WERI-Rb-1 (cell line): ENCODE measurements at regions not wholly inside any gene's neighbourhood (a gene's known extent, or its start where the extent isn't known, plus 50 kb on each side); places are given as distances from the start of the nearest gene placed in this dataset.
"Not testable (repeated sequence)": the region's sequence is repeated elsewhere in the genome, so short reads cannot be mapped to it uniquely, and the experiment has no call there.

Experiments
- DNase-seq: peaks from one replicate; pipeline ENCODE4 v3.0.0-alpha.2; 2020
- H3K27ac ChIP-seq: fragments of 250-450 bp; sonication (Bioruptor Pico); 2 replicates; pipeline ENCODE4 v1.5.1; 2020; ENCODE audit warnings: mild to moderate bottlenecking, moderate library complexity
- H3K27me3 ChIP-seq: fragments of 250-450 bp; sonication (Bioruptor Pico); 2 replicates; pipeline ENCODE4 v1.5.1; 2021; ENCODE audit warnings: mild to moderate bottlenecking, low read depth, moderate library complexity; ENCODE audit not compliant: insufficient read depth, severe bottlenecking
- H3K36me3 ChIP-seq: fragments of 250-450 bp; sonication (Bioruptor Pico); 2 replicates; pipeline ENCODE4 v1.5.1; 2020; ENCODE audit warnings: mild to moderate bottlenecking, moderate library complexity
- H3K4me3 ChIP-seq: 2 replicates; pipeline ENCODE4 v1.5.1; 2011; ENCODE audit warnings: low read depth, mild to moderate bottlenecking, control low read depth, low read length
- H3K9me3 ChIP-seq: fragments of 250-450 bp; sonication (Bioruptor Pico); 2 replicates; pipeline ENCODE4 v1.5.1; 2021; ENCODE audit warnings: mild to moderate bottlenecking, moderate library complexity; ENCODE audit not compliant: severe bottlenecking
- TF ChIP-seq, protein P1 (sequence below): IDR thresholded peaks from 2 replicates; pipeline ENCODE4 v1.5.1; 2011; ENCODE audit warnings: low read depth, mild to moderate bottlenecking, control low read depth, inconsistent platforms, low read length

DNA sequence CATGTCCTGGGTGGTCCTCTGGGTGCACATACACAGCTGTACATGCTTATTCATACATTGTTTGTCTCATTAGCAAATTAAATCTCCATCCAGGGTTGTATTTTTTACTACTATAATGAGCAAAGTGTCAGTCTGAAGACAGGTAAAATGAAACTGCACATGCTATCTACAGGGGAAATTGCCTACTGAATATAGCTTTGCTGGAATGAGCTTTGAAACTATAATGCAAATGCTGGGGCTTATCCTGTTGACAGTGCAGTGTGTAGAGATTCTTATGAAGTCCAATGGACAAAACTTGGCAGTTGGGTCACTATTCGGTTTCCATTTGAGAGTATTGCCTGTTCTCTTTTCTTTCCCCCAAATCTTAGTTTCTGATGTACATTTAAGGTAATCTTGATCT, 292.8 kb upstream of the LRP1B start:
- Histone ChIP-seq H3K4me3 (no peak overlapping the region), H3K27ac (no peak overlapping the region), H3K36me3 (no peaks in the 10 kb centered on the region), H3K9me3 (no peaks in the 10 kb centered on the region), H3K27me3 (no peaks in the 10 kb centered on the region)
- TF ChIP-seq, protein P1, sequence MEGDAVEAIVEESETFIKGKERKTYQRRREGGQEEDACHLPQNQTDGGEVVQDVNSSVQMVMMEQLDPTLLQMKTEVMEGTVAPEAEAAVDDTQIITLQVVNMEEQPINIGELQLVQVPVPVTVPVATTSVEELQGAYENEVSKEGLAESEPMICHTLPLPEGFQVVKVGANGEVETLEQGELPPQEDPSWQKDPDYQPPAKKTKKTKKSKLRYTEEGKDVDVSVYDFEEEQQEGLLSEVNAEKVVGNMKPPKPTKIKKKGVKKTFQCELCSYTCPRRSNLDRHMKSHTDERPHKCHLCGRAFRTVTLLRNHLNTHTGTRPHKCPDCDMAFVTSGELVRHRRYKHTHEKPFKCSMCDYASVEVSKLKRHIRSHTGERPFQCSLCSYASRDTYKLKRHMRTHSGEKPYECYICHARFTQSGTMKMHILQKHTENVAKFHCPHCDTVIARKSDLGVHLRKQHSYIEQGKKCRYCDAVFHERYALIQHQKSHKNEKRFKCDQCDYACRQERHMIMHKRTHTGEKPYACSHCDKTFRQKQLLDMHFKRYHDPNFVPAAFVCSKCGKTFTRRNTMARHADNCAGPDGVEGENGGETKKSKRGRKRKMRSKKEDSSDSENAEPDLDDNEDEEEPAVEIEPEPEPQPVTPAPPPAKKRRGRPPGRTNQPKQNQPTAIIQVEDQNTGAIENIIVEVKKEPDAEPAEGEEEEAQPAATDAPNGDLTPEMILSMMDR: no peak
- DNase-seq: no peak

DNA sequence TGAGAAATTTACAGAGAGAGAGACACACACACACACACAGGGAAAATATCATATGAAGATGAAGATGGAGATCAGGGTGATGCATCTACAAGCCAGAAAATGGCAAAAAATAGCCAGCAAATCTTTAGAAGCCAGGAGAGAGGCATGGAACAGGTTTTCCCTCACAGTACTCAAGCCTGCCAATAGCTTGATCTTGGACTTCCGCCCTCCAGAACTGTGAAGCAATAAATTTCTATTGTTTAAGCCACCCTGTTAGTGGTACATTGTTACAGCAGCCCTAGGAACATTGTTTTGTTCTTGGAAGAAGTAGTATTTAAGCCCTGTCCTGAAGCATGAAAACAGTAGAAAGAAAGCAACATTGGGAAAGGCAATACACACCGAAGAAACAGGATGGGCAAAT, 292.0 kb upstream of the LRP1B start:
- Histone ChIP-seq H3K4me3 (no peak overlapping the region), H3K27ac (no peak overlapping the region), H3K9me3 (no peaks in the 10 kb centered on the region), H3K27me3 (no peaks in the 10 kb centered on the region), H3K36me3 (no peaks in the 10 kb centered on the region)
- no peak for DNase-seq
- TF ChIP-seq, protein P1: no peak

DNA sequence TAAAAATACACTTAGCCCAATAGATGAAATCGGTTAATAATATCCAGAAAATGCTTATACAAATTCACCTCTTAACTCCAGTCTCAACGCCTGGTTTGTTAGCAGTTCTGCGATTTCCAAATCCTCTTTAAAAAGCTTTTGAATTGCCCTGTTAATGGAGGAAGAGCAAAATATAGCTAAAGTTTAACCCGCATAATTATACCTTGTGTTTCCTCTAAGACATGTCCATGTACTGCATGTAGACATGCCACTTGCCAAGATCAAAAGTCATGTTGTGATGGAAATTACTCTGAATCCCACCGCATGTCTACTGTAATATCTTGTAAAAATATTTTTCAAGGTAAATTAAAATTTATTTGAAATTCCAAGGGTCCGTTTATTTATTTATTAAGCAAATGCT, 291.2 kb upstream of the LRP1B start:
- peak overlapping the region; percentile 5; the same call in 1 of the 2 replicates for H3K27ac ChIP-seq
- no peaks in the 10 kb centered on the region for H3K36me3 ChIP-seq
- TF ChIP-seq, protein P1: no peak
- no peaks in the 10 kb centered on the region for H3K27me3 ChIP-seq
- no peaks in the 10 kb centered on the region for H3K9me3 ChIP-seq
- H3K4me3 ChIP-seq: no peak overlapping the region
- no peak for DNase-seq

DNA sequence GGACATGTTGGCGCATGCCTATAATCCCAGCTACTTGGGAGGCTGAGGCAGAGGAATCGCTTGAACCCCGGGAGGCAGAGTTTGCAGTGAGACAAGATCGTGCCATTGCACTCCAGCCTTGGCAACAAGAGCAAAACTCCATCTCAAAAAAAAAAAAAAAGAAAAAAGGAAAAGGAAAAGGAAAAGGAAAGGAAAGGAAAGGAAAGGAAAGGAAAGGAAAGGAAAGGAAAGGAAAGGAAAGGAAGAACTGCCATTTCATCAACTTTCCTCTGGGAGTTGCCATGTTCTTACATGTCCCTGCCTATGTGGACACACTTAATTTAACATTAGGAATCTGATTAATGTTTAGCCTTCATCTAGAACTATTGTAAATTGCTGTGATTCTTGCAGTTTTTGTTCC, 287.9 kb upstream of the LRP1B start:
- not testable (repeated sequence) for H3K27me3 ChIP-seq, H3K4me3 ChIP-seq, H3K36me3 ChIP-seq, H3K9me3 ChIP-seq, DNase-seq, H3K27ac ChIP-seq

DNA sequence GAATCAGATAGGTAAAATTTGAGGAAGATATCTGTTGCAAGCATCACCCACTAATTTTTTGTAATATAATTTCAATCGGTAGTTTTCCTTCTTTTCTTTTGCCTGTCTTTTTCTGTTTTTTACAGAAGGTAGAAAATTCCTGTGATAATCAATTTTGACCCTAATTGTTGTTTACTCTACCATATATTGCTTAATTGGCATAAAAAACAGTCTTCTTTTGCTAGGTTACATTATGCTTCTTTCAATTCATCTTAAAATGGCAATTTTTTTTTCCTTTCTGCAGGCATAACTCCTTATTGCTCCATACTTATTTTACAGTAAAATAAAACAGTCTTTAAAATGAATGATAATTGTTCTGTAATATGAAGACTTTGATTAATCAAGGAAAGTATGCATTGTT, 286.2 kb upstream of the LRP1B start:
- Histone ChIP-seq H3K4me3 (no peak overlapping the region), H3K9me3 (no peaks in the 10 kb centered on the region), H3K36me3 (no peaks in the 10 kb centered on the region), H3K27me3 (no peaks in the 10 kb centered on the region), H3K27ac (no peak overlapping the region)
- DNase-seq: no peak
- TF ChIP-seq, protein P1: no peak

DNA sequence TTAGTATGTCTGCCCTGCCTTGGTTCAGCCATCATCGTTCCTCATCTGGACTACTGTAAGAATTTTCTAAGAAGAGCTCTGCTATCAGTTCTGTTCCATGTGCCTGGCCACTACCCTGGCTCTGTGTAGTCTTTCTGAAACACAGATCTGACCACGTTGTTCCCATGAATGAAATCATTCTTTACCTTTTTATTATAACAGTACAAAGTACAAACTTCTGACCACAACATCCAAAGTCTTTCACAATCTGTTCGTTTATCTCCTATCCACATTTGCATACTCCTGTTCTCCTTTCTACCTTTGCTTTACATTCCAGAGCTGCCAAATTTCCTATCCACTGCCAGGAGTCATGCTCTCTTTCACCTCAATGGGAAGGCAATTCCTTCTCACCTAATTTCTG, 284.6 kb upstream of the LRP1B start:
- DNase-seq: no peak
- Histone ChIP-seq H3K4me3 (no peak overlapping the region), H3K27me3 (no peaks in the 10 kb centered on the region), H3K9me3 (no peaks in the 10 kb centered on the region), H3K27ac (no peak overlapping the region), H3K36me3 (no peaks in the 10 kb centered on the region)
- TF ChIP-seq, protein P1: no peak

DNA sequence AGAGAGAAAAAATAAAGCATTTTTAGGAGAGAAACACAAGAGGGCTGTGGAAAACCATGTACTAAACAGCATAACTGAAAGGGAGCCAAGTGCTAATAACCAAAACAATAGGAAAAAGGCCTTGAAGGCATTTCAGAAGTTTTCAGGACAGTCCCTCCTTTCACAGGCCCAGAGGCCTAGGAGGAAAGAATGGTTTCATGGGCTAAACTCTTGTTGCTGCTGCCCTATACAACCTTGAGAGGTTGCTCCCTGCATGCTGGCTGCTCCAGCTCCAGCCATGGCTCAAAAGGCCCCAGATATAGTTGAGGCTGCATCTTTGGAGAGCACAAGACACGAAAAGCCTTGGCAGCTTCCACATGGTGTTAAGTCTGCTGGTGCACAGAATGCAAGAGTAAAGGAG, 267.4 kb upstream of the LRP1B start:
- no peak for DNase-seq
- TF ChIP-seq, protein P1: no peak
- Histone ChIP-seq H3K27me3 (no peaks in the 10 kb centered on the region), H3K36me3 (no peaks in the 10 kb centered on the region), H3K27ac (no peak overlapping the region), H3K4me3 (no peak overlapping the region), H3K9me3 (peaks cover 5% of the 10 kb centered on the region)
